ENCODE measurements at regions not wholly inside any gene's neighbourhood (a gene's known extent, or its start where the extent isn't known, plus 50 kb on each side); places are given as distances from the start of the nearest gene placed in this dataset.

DNA sequence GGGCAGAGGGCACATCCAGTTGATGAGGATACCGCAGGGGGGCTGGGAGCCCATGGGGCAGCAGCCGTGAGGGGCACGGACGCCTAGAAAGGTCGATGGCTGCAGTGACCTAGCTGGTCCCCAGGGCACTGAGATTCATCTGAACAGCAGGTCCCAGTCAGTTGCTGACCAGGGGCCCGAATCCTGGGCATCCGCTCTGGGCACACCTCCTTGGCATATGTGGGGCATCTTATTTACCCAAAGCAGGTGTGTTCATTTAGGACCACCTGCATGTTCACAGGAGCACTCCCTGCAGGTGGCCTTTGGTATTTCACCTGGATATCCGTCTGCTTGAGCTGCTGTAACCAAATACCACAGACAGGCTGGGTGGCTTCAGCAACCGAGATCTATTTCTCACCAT lies 72.0 kb upstream of the ODC1 start:
- DNase-seq (ENCODE audit: low spot score), result no peak

DNA sequence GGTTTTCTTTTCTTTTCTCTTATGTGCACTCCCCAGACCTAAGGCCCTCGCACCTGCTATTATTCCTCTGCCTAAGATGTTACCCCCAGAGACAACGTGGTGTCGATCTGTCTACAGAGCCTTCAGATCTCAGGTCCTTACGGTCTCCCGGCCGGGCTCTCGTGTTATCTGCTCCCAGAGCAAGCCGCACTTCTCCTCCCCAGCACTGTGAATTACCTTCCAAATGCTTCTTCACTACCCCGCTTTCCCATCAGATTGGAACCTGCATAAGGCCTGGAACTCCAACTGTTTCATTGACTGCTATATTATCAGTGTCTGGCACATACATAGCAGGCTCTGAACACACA lies 71.2 kb upstream of the ODC1 start:
- DNase-seq (ENCODE audit: low spot score), result no peak

DNA sequence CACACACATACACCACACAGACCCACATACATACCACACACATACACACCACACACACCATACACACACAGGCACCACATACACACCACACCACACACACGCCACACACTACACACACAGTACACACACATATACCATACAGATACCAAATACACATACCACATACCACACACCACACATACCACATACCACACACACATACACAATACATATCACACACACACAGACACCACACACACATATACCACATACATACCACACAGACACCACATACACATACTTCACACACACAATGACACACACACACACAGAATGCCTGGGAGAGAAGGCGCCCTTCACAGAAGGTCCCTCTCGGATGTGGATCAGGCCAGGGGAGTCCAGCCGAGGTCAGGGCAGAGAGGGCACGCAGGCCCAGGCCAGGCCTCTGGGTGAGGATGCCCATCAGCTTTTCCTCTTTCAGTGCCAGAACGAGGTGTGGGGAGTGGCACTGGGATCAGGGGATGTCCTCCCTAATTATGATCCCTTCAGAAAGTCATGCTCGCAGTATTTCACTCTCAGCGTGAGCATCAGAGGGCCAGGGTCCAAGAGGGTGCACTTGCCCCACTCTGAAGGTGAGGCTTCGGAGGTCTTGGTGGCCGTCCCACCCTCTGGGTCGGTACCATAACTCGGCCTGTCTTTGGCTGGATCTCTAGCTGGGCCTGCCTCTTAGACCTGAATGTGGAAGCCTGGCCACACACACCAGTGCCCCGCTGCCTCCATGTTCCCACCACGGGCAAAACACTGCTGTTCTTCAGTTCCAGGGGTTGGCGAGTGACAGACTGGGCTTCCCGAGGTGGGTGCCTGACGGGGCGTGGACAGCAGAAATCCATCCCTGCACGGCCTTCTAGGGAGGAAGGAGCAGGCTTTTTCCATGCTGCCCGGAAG lies 70.6 kb upstream of the ODC1 start:
- DNase-seq (ENCODE audit: low spot score), result no peak

DNA sequence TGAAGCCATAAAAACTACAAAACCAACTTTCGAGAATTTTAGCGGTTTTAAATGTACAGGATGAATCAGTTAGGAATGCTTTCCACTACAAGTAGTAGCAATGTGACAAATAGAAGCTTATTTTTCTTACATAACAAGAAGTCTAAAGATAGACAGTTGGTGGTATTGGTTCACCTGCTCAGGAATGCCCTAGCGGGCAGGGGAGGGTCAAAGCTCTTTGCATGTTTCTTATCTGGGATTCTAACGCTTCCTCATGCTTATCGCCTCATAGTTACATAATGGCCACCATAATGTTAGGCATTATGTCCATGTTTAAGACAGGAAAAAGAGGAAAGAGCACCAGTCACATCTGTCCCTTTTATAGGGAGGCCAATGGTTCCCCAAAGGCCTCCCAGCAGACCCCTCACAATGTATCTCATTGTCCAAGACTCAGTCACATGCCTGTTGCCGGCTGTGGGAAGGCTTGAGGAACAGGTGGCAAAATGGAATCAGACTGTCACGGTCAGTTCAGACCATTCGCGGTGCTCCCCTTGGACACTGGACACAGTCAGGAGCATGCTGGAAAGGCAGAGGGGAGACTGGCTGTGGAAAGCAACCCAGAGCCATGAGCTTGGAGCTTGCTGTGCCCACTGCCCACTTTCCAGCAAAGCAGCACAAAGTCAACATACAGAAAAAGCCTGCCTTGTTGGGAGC lies 69.4 kb upstream of the ODC1 start:
- DNase-seq (ENCODE audit: low spot score), result no peak

DNA sequence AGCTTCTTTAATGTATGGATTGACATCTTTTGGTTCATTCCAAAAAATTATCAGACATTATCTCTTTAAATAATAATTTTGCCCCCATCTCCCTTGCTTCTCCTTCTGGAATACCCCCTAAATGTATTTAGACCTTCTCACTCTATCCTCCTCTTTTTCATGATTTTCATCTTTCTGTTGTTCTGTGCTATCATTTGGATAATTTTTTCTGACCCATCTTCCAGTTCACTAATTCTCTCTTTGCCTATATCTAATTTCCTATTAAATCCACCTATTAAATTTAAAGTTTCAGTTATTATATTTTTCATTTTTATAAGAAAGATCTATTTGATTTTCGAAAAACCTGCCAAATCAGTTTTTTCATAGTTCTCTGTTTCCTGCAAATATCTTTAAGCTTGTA lies 67.8 kb upstream of the ODC1 start:
- no peak for DNase-seq (ENCODE audit: low spot score)

DNA sequence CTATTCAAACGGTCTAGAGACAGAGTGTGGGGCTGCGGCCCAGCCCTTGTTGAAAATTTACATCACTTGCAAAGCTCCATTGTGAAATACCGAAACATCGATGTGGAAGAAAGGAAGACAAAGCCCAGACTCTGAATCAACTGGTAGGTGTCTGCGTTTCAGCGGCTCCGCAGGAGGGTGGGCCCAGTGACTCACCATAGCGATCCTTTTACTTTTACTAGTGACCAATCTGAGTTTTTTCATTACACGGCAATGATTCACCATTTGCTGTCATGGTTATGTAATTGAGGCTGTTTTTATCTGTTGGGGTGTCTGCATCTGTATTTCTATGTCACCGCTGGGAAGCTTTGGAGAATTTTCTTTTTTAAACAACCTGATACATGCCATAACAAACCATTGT lies 66.6 kb upstream of the ODC1 start:
- peak; percentile 98 for DNase-seq (ENCODE audit: low spot score)

DNA sequence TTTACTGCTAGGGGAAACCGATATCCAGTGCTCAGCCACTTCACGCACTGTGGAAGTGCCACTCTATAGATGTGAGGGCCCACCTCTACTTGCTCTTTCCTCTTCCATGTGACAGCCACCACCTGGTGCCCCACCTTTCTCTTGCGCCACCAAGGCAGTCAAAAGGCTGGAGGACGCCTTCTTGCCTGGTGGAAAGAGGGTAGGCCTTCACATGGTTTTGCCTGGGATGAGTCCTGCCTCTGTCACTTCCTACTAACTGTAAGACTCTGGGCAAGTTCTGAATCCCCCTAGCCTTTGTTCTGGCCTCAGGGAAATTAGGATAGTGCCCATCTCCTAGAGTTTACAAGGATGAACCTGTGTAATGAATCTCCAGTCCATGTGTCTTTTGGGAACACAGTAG lies 66.1 kb upstream of the ODC1 start:
- peak; percentile 17 for DNase-seq (ENCODE audit: low spot score)

DNA sequence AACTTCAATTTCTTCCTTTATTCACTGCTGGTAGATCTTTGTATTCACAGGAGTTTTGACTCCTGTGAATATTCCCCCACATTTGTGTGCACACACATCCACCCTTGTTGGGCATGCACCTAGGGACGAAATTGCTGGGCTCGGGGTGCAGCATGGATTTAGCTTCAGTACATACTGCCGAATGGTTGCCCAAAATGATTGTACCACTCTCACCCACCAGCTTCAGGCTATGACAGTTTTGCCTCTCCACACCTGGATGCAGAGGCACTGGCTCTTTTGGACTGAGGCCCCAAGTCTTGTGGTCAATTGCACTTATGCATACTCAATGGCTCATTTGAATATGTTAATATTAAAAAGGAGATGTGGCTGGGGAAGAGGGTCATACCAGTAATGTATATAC lies 65.1 kb upstream of the ODC1 start:
- DNase-seq (ENCODE audit: low spot score), result no peak

DNA sequence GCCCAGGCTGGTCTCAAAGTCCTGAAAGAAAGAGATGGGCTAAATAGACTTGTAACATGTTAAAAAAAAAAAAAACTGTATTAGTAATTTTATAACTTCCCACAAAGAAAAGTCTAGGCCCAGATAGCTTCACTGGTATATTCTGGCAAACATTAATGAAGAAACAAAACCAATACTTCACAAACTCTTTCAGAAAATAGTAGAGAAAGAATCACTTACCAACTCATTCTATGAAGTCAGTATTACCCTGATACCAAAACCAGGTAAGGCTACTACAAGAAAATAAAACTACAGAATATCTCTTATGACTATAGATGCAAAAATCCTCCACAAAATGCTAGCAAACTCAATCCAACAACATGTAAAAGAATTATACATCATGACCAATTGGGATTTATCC lies 59.9 kb upstream of the ODC1 start:
- no peak for DNase-seq (ENCODE audit: low spot score)

DNA sequence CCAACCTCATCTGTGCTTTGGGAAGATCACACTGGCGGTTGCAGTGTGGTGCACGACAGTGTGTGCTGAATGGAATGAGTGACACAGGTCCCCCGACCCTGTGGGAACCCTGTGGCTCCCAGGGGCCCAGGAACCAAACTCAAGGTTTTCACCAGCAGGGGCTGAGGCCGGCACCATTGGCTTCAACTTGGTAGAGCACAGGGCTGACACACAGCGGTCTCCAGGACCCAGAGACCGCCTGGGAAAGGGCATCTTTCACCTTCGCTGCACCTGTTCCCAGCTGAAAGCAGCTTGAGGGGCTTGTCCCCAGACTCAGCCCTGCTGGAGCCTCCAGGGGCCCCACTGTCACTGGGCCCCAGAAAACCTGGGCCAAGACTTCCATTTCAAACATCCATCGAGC lies 59.0 kb upstream of the ODC1 start:
- DNase-seq (ENCODE audit: low spot score), result no peak

DNA sequence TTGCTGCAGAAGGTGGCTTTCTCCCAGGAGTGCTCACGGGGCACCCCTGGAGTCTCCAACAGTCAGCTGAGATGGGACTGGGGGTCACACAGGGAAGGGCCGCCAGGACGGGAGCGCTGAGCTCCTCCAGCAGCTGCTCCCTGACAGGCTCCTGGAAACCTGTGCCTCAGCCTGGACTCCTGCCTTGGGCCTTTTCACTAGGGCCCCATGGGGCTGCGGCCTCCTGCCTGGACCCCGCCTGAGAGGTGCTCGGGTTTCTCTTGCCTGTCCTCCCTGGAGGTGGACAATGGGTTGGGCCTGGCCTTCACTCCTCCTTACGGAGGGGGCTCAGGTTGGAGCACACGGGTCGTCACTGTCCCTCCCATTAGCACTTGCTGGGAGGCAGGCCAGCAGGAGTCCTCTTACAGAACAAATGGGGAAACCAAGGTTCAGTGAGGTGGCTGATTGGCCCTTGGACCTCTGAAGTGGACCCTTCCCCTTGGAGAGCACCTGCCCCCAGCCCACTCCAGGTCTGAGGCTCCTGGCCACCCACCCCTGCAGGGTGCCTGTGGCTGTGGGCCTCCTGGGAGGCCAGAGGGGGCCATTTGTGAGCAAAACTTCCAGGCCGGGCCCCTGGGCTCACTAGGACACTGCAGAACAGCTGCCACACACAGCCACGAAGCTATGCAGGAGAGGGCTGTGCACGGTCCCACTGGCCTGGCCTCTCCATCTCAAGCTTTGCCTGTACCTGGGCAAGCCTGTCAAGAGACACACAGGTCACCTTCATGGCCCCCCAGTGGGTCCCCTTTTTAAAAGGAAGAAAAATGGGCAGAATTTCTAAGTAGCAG lies 57.1 kb upstream of the ODC1 start:
- no peak for DNase-seq (ENCODE audit: low spot score)

DNA sequence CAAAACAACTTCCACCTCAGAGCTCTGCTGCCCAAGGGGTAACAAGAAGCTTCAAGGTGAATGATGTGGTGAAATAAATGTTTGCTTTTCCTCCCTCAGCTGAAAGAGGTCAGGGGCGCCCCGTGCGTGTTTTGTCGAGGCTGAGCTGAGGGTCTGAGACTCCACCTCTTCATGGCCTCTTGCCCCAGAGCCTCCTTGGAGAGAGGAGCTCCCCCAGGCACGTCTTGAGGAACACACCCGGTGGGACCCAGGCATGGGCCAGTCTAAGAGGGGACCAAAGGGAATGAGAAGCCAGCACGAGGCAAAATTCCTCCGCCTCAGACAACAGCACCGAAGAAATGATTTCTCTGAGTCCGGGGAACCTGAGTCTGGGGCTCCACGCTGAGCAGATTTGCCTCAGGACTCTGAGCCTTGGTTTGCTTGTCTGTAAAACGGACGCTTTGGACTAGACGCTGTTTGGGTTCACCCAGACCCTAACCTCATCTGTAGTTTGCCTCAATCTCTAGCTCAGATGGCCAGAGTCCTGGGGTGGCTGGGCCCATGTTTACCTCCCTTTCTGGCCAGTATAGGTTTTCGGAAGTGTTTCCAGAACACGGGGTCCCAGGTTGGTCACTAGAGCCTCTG lies 56.4 kb upstream of the ODC1 start:
- no peak for DNase-seq (ENCODE audit: low spot score)

DNA sequence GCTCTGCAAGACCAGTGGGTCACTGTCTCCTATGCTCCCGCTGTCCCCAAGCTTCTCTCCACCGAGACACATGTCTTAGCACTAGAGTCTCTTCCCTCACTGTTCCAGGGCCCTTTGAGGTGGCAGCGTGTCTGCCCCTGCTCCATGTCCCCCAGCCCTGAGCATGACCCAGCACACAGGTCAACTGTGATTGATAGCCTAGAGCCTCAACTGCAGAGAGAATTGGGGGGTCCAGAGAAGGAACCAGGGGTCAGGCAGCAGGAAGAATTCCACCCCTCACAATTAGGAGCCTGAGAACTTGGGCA lies 54.6 kb upstream of the ODC1 start:
- no peak for DNase-seq (ENCODE audit: low spot score)

DNA sequence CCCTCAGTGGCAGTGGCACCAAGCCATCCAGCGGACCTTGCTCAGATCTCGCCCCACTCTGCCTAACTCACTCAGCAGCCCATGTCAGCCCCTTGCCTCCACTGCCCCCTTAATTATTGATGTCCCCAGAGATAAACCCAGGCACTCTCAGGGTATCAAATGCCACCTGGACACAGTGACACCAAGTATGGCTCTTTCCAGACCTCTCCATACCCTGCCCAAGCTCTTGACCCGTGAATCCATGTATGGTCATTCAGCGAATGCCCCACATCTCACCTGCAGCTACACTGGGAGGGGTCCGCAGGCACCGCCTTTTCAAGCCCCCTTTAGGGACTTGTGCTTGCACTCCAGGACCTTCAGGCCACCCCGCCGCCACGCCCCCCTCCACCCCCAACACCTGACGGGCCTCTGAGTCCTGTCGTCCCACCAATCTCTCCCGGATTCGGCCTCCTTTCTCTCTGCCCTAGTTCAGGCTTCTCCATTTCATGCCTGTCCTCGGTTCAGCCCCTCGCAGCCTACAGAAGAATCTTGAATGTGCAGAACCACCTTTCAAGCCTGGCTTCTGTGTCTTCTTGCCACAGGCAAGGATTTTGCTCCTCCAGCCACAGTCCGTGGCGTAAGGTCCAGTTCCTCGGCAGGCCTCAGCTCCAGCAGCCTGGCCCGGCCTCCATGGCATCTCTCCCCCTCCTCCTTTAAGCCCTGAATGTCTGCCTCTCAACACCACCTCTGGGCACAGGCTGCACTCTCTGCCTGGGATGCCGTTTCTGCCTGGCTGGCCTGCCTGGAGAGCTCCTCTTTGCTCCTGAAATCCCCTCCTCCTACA lies 54.1 kb upstream of the ODC1 start:
- DNase-seq (ENCODE audit: low spot score), result no peak

DNA sequence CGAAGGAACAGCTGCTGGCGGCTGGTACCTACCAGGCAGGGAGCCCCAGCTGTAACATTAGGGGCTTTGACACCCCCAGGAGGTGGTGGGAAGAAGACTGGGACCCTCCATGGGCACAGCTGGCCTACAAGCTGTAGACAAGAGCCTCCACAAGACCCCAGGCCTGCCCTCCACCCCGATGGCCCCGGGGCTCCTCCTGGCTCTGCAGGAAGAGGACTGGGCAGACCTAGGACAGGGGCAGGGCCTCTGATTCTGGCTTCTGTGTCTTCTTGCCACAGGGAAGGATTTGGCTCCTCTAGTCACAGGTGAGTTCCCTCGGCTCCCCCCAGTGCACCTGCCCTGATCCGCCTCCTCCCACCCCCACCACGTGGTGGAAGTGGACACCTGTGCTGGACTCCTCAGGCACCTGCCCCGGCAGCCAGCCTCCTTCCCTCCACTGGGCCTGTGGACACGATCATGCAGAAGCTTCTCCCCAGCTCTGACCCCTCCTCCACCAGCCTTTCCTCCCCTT lies 53.4 kb upstream of the ODC1 start:
- no peak for DNase-seq (ENCODE audit: low spot score)

DNA sequence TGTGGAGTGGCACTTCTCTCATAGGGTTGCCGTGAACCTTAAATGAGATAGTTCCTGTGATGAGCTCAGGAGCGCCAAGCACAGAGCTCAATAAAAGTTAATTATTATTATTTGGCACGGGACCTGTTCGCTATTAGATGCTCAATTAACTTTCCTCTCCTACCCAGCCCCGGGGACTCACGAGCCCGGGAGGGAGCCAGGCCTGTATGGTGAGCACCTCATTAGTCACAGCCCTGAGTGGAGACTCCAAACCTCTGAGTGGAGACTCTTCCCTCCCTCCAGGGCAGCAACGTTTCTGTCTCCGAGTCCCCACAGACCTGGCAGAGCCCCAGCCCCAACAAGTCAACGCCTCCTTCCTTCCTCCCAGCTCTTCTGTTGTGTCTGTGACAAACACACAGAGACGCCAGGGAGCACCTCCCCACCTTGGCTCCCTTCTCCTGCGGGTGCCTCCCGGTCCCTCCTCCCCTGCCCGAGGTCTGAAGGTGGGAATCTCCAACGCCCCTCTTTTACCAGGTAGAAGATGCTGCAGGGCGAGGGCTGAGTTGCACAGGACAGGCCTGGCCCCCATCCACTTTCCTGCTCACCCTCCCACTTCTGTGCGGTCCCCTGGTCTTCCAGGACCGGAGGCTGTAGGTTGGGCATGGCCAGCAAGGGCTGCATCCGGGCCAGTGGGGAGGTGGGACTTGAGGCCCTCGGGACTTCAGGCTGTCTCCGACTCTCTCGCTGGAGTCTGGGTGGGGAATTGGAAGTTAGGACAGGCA lies 52.7 kb upstream of the ODC1 start:
- peak; percentile 25 for DNase-seq (ENCODE audit: low spot score)

DNA sequence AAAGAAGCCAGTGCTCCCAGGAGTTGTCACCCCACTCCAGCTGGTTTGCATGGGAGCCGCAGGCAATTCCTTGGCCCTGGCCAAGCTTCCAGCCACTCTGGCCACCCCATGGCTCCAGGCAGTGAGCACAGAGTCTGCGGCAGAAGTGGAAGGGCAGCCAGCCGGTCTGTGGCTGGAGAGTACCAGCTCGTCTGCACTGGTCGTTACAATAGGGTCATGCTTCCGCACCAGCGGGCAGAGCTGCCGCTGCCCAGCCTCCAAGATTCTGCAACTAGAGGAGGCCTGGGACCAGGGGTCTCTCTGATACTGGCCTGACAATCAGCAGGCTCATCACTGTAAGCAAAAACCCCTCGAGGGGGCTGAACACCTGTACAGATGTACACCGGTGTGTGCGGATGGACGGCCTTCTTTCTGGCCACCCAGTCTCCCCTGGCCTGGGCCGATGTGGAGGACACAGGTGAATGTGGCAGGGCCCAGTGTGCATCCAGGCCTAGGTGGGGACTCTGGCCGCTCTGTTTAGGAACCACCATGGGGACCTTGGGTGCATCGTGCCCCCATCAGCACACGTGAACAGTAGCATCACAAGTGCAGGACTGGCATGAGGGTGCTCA lies 51.9 kb upstream of the ODC1 start:
- DNase-seq (ENCODE audit: low spot score), result no peak

DNA sequence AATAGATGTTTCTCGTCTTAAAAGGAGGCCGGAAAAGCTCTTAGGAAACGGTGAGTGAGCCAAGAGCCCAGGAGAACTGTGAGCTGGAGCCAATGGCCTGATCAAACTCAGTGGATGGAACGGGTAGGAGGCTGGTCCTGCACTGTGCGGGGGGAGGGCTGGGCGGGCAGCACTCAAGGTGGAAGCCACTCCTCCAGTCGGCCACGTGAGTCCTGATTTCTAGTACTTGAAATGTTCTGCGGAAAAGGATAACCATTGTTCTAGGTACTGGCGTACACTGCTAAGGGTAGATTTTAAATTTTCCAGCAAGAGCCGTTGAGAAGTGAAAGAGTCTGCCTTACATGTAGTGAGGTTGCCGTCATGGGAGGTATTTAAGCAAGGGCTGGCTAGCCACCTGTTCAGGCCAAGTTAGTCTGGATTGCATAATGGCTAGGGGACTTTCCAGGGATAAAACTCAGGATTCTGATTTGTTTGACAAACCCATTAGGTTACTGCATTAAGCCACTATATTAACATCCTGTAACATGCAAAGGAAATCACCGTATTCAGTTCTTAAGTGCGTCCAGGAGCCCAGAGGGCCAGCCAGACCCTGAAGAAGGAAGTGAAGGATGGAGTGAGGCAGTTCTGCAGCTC lies 51.3 kb upstream of the ODC1 start:
- no peak for DNase-seq (ENCODE audit: low spot score)

DNA sequence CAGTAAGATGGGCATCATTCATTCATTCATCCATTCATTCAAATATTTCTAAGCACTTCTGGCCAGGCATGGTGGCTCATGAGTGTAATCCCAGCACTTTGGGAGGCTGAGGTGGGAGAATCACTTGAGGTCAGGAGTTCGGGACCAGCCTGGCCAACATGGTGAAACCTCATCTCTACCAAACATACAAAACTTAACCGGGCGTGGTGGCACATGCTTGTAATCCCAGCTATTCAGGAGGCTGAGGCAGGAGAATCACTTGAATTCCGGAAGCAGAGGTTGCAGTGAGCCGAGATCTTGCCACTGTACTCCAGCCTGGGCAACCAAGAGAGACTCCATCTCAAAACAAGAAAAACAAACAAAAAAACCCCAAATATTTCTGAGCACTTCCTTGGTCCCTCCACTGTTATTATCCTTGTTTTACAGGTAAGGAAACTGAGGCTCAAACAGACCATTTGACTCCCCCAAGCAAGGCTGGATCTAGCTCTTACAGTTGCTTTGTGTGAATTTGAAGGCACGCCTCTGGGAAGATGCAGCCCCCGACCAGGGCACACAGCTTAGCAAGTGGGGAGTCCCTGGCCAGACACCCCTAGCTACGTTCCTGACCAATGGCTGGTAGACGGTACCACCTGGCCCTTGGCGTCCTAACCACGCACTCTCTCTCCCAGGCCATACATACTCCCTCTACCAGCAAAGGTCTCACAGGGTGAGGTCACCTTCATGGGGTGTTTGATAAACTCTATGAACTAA lies 50.6 kb upstream of the ODC1 start:
- DNase-seq (ENCODE audit: low spot score), result no peak
